ENCODE measurements at regions not wholly inside any gene's neighbourhood (a gene's known extent, or its start where the extent isn't known, plus 50 kb on each side); places are given as distances from the start of the nearest gene placed in this dataset.

DNA sequence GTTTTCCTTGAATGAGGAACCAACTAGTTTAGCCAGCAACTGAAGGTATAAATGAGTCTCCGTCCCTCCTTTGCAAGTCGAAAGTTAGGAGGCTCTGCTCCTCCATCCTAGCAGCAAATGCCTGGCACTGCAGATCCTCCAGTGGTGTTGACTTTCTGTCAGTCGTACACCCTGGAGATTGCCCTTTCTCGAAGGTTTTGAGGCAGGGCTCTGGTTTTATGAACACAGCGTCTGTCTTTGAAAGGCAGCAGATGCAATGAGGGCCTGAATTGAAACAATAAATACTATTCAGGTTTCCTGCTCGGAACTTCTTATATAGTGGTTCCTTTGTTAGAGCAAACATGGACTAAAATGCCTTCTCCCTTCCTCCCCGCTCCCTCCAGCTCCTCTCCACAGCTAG lies 284.0 kb downstream of the TMEM38B start:
- TF ChIP-seq, protein P1, sequence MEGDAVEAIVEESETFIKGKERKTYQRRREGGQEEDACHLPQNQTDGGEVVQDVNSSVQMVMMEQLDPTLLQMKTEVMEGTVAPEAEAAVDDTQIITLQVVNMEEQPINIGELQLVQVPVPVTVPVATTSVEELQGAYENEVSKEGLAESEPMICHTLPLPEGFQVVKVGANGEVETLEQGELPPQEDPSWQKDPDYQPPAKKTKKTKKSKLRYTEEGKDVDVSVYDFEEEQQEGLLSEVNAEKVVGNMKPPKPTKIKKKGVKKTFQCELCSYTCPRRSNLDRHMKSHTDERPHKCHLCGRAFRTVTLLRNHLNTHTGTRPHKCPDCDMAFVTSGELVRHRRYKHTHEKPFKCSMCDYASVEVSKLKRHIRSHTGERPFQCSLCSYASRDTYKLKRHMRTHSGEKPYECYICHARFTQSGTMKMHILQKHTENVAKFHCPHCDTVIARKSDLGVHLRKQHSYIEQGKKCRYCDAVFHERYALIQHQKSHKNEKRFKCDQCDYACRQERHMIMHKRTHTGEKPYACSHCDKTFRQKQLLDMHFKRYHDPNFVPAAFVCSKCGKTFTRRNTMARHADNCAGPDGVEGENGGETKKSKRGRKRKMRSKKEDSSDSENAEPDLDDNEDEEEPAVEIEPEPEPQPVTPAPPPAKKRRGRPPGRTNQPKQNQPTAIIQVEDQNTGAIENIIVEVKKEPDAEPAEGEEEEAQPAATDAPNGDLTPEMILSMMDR (IDR thresholded peaks at IDR 0.05), result no peak
- no peak for TF ChIP-seq POLR2A (IDR thresholded peaks at IDR 0.05)

Measured in uterus (tissue), 2 donors.